Osteocyte (in vitro differentiated cells): ENCODE measurements at regions not wholly inside any gene's neighbourhood (a gene's known extent, or its start where the extent isn't known, plus 50 kb on each side); places are given as distances from the start of the nearest gene placed in this dataset.

Experiments used
- DNase-seq: peaks from one replicate; pipeline ENCODE4 v3.0.0; 2021; ENCODE audit warnings: mixed read lengths; ENCODE audit not compliant: unreplicated experiment; ENCODE audit errors: extremely low spot score
- H3K27ac Mint-ChIP-seq: one replicate; pipeline ENCODE4 v1.8.0; 2021; ENCODE audit warnings: mild to moderate bottlenecking, mixed read lengths; ENCODE audit not compliant: unreplicated experiment
- H3K27me3 Mint-ChIP-seq: one replicate; pipeline ENCODE4 v1.8.0; 2021; ENCODE audit warnings: mixed read lengths; ENCODE audit not compliant: unreplicated experiment
- H3K36me3 Mint-ChIP-seq: one replicate; pipeline ENCODE4 v1.8.0; 2021; ENCODE audit warnings: mixed read lengths; ENCODE audit not compliant: unreplicated experiment
- H3K4me1 Mint-ChIP-seq: one replicate; pipeline ENCODE4 v1.8.0; 2021; ENCODE audit warnings: mixed read lengths; ENCODE audit not compliant: unreplicated experiment
- H3K4me3 Mint-ChIP-seq: one replicate; pipeline ENCODE4 v1.8.0; 2021; ENCODE audit warnings: mild to moderate bottlenecking, moderate library complexity, mixed read lengths; ENCODE audit not compliant: unreplicated experiment
- H3K9me3 Mint-ChIP-seq: one replicate; pipeline ENCODE4 v1.8.0; 2021; ENCODE audit warnings: mixed read lengths; ENCODE audit not compliant: unreplicated experiment
- CTCF ChIP-seq: fragments of 200-600 bp; sonication (generic); IDR thresholded peaks from 2 replicates; pipeline ENCODE4 v1.5.0; 2021; ENCODE audit warnings: antibody characterized with exemption, mild to moderate bottlenecking, moderate library complexity

- no peak for DNase-seq
- no peak overlapping the region for H3K27ac Mint-ChIP-seq
- no peaks in the 10 kb centered on the region for H3K36me3 Mint-ChIP-seq
- no peaks in the 10 kb centered on the region for H3K27me3 Mint-ChIP-seq
- no peak for TF ChIP-seq CTCF
- H3K4me3 Mint-ChIP-seq = no peak overlapping the region
- no peaks in the 10 kb centered on the region for H3K4me1 Mint-ChIP-seq
- H3K9me3 Mint-ChIP-seq = peaks cover 7% of the 10 kb centered on the region
These were observed 985.6 kb upstream of the LRRN3 start for GRCh38 chr7:110105307-110105706.

GRCh38 chr7:110105840-110106239 is 985.1 kb upstream of the LRRN3 start:
- TF ChIP-seq CTCF = no peak
- Mint-ChIP-seq H3K4me1 (no peaks in the 10 kb centered on the region), H3K27ac (no peak overlapping the region), H3K4me3 (no peak overlapping the region), H3K36me3 (no peaks in the 10 kb centered on the region), H3K27me3 (no peaks in the 10 kb centered on the region), H3K9me3 (peaks cover 2% of the 10 kb centered on the region)
- DNase-seq = no peak

GRCh38 chr7:110119883-110120581 is 970.9 kb upstream of the LRRN3 start:
- no peak for TF ChIP-seq CTCF
- H3K4me3 Mint-ChIP-seq = no peak overlapping the region
- DNase-seq = no peak

GRCh38 chr7:110129159-110129558 is 961.8 kb upstream of the LRRN3 start:
- H3K27me3 Mint-ChIP-seq = no peaks in the 10 kb centered on the region
- H3K9me3 Mint-ChIP-seq = peaks cover 8% of the 10 kb centered on the region
- peaks cover 2% of the 10 kb centered on the region for H3K4me1 Mint-ChIP-seq

More at GRCh38 chr7:110119883-110120581, 970.9 kb upstream of the LRRN3 start:
- Mint-ChIP-seq H3K36me3 (no peaks in the 10 kb centered on the region), H3K4me1 (no peaks in the 10 kb centered on the region), H3K9me3 (peaks cover 24% of the 10 kb centered on the region), H3K27me3 (no peaks in the 10 kb centered on the region), H3K27ac (no peak overlapping the region)

GRCh38 chr7:110130669-110131068 is 960.3 kb upstream of the LRRN3 start:
- TF ChIP-seq CTCF = peak; percentile 41
- H3K27me3 Mint-ChIP-seq = no peaks in the 10 kb centered on the region
- DNase-seq = no peak

More at GRCh38 chr7:110129159-110129558, 961.8 kb upstream of the LRRN3 start:
- H3K4me3 Mint-ChIP-seq = no peak overlapping the region
- H3K36me3 Mint-ChIP-seq = no peaks in the 10 kb centered on the region
- no peak overlapping the region for H3K27ac Mint-ChIP-seq
- DNase-seq = no peak
- TF ChIP-seq CTCF = no peak

More at GRCh38 chr7:110130669-110131068, 960.3 kb upstream of the LRRN3 start:
- Mint-ChIP-seq H3K27ac (no peak overlapping the region), H3K4me1 (peaks cover 2% of the 10 kb centered on the region), H3K9me3 (no peaks in the 10 kb centered on the region), H3K36me3 (no peaks in the 10 kb centered on the region), H3K4me3 (no peak overlapping the region)
